Kidney (tissue), 13 donors: ENCODE measurements at regions not wholly inside any gene's neighbourhood (a gene's known extent, or its start where the extent isn't known, plus 50 kb on each side); places are given as distances from the start of the nearest gene placed in this dataset.

Source experiments
- DNase-seq, 5 donors: peaks; one replicate each; pipeline ENCODE4 v3.0.0-alpha.2; 2013 to 2020
- FAIRE-seq: peaks from 2 replicates; lab custom pipeline; 2012; peaks lifted over from hg19 to GRCh38; lab: Jason Lieb, UNC
- H3K27ac ChIP-seq, 2 donors: one replicate each; pipeline ENCODE4 v1.7.0; 2013; ENCODE audit warnings: low read depth in 2 of 2, low read length in 2 of 2, inconsistent platforms in 1 of 2
- H3K27me3 ChIP-seq: one replicate; pipeline ENCODE4 v1.7.1; 2013; ENCODE audit warnings: low read length, inconsistent platforms; ENCODE audit not compliant: control insufficient read depth, insufficient read depth
- H3K36me3 ChIP-seq, 3 donors: one replicate each; pipeline versions ENCODE4 v1.7.0 to v1.7.1; 2013; ENCODE audit warnings: low read length in 3 of 3, control low read depth in 1 of 3, inconsistent platforms in 1 of 3; ENCODE audit not compliant: insufficient read depth in 3 of 3, control insufficient read depth in 2 of 3
- H3K4me1 ChIP-seq, 3 donors: one replicate each; pipeline versions ENCODE4 v1.7.0 to v1.7.1; 2013; ENCODE audit warnings: low read length in 3 of 3, inconsistent platforms in 1 of 3, low read depth in 1 of 3; ENCODE audit not compliant: control insufficient read depth in 2 of 3, insufficient read depth in 2 of 3
- H3K4me3 ChIP-seq, 3 donors: one replicate each; pipeline versions ENCODE4 v1.7.0 to v1.8.1; 2013; ENCODE audit warnings: low read length in 3 of 3, control low read depth in 1 of 3, inconsistent platforms in 1 of 3
- H3K9ac ChIP-seq, 3 donors: one replicate each; pipeline versions ENCODE4 v1.7.0 to v1.7.1; 2013; ENCODE audit warnings: low read length in 3 of 3, control low read depth in 1 of 3, inconsistent platforms in 1 of 3
- H3K9me3 ChIP-seq, 3 donors: one replicate each; pipeline versions ENCODE4 v1.7.0 to v1.7.1; 2013; ENCODE audit warnings: low read length in 3 of 3, control low read depth in 1 of 3, inconsistent platforms in 1 of 3; ENCODE audit not compliant: control insufficient read depth in 2 of 3, insufficient read depth in 1 of 3
- intact Hi-C: fragments of 100-400 bp; cut with DNase I; formaldehyde crosslinking; loops from one replicate; pipeline ENCODE4 v1.11.1; 2022
- TF ChIP-seq, protein P1 (sequence below): IDR thresholded peaks from 3 replicates; pipeline ENCODE4 v1.5.1; 2012; ENCODE audit warnings: mild to moderate bottlenecking, moderate library complexity, borderline replicate concordance; ENCODE audit not compliant: insufficient read depth; ENCODE audit errors: extremely low read depth
- donor health status: control.
- donor health status: control.
- donor health status: control.
- donor health status: control.
- donor health status: control.
- donor health status: DM: yes; HTN: yes; CAD: no.
- donor health status: Normal renal cell carcinoma (clear cell type).

DNA sequence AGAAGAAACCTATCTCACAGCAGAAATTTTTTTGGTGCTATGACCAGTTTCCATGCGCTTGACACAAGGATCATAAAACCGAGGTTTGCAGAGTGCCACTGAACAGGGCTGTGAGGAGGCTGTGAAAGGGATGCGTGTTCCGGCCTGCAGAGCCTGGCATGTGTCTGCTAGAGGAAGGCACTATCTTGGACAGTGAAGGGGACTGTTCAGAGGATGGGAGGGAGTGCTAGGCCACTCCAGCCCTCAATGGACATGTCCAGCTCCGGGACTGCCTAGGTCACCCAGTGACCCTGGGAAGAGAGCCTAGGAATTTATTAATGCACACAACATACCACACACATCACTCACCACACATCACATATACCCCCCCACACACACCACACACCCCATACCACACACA is 275.9 kb downstream of the GADD45G start:
- no peak overlapping the region for H3K27ac ChIP-seq
- H3K9ac ChIP-seq: no peak overlapping the region
- no peaks in the 10 kb centered on the region for H3K27me3 ChIP-seq
- intact Hi-C loops: no loop called here
- TF ChIP-seq, protein P1, sequence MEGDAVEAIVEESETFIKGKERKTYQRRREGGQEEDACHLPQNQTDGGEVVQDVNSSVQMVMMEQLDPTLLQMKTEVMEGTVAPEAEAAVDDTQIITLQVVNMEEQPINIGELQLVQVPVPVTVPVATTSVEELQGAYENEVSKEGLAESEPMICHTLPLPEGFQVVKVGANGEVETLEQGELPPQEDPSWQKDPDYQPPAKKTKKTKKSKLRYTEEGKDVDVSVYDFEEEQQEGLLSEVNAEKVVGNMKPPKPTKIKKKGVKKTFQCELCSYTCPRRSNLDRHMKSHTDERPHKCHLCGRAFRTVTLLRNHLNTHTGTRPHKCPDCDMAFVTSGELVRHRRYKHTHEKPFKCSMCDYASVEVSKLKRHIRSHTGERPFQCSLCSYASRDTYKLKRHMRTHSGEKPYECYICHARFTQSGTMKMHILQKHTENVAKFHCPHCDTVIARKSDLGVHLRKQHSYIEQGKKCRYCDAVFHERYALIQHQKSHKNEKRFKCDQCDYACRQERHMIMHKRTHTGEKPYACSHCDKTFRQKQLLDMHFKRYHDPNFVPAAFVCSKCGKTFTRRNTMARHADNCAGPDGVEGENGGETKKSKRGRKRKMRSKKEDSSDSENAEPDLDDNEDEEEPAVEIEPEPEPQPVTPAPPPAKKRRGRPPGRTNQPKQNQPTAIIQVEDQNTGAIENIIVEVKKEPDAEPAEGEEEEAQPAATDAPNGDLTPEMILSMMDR: no peak
- no peaks in the 10 kb centered on the region for H3K36me3 ChIP-seq
- DNase-seq (peak in 2 of 5 donors; percentile 4 to 23), FAIRE-seq (no peak)
- no peak overlapping the region for H3K4me3 ChIP-seq
- H3K9me3 ChIP-seq: no peaks in the 10 kb centered on the region
- peaks cover 0 to 4% (median 0%) of the 10 kb centered on the region in 3 donors for H3K4me1 ChIP-seq

- Histone ChIP-seq H3K9me3 (no peaks in the 10 kb centered on the region), H3K27me3 (no peaks in the 10 kb centered on the region), H3K9ac (no peak overlapping the region), H3K4me1 (peaks cover 0 to 4% (median 0%) of the 10 kb centered on the region in 3 donors), H3K4me3 (no peak overlapping the region), H3K27ac (no peak overlapping the region), H3K36me3 (no peaks in the 10 kb centered on the region)
- DNase-seq: peak in 1 of 5 donors; percentile 2
- TF ChIP-seq, protein P1: no peak
- intact Hi-C loops: no loop called here
- no peak for FAIRE-seq
Observed at GRCh38 chr9:89881431-89881830, 276.6 kb downstream of the GADD45G start.

DNA sequence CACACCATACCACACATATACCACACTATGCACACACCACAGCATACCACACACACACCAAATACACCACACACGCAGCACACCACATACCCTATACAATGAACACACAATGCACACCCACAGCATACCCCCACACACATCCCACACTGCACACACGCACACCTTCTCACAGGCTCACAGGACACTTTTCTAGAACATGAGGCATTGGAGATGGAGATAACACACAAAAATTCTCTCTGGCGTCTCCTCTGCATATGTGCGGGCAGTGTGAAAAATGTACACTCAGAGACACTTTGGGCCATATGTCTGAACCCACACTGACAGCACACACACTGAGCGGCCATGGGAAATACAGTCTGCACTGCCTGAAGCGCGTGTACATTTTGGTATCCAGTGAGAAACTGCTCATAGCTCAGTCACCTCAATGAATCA is 278.1 kb downstream of the GADD45G start:
- no peak overlapping the region for H3K9ac ChIP-seq
- peak in 2 of 5 donors; percentile 1 to 14 for DNase-seq
- no peaks in the 10 kb centered on the region for H3K27me3 ChIP-seq
- intact Hi-C loops: no loop called here
- TF ChIP-seq, protein P1: no peak
- no peak overlapping the region for H3K27ac ChIP-seq
- no peaks in the 10 kb centered on the region for H3K36me3 ChIP-seq
- peaks cover 0 to 4% (median 0%) of the 10 kb centered on the region in 3 donors for H3K4me1 ChIP-seq
- no peak for FAIRE-seq
- H3K9me3 ChIP-seq: no peaks in the 10 kb centered on the region
- H3K4me3 ChIP-seq: no peak overlapping the region
